Activated naive CD8-positive, alpha-beta T cell treated with anti-CD3 and anti-CD28 coated beads, Interleukin-2, amount 10 ng/mL, durations not matched to agents 7 days and 5 days (primary cell): ENCODE measurements at regions not wholly inside any gene's neighbourhood (a gene's known extent, or its start where the extent isn't known, plus 50 kb on each side); places are given as distances from the start of the nearest gene placed in this dataset.

ENCODE experiments used
- ATAC-seq: fragments of 150-1000 bp; cut with Tn5 transposase; one replicate; pipeline ENCODE4 v1.10.0; 2021; ENCODE audit warnings: low read depth, moderate library complexity
- POLR2A ChIA-PET: fragments of 350-600 bp; sonication (Branson Sonifier 250); formaldehyde crosslinking; loops from one replicate; lab custom pipeline; 2021; ENCODE audit warnings: antibody characterized with exemption; lab: Charles Lee
- DNase-seq: peaks from one replicate; pipeline ENCODE4 v3.0.0; 2021
- H3K27ac Mint-ChIP-seq: one replicate; pipeline ENCODE4 v1.8.0; 2022; ENCODE audit warnings: mild to moderate bottlenecking, mixed read lengths
- H3K27me3 Mint-ChIP-seq: one replicate; pipeline ENCODE4 v1.8.0; 2022; ENCODE audit warnings: mild to moderate bottlenecking, moderate library complexity, mixed read lengths
- H3K36me3 Mint-ChIP-seq: one replicate; pipeline ENCODE4 v1.8.0; 2021; ENCODE audit warnings: mild to moderate bottlenecking, mixed read lengths
- H3K4me1 Mint-ChIP-seq: one replicate; pipeline ENCODE4 v1.8.0; 2021; ENCODE audit warnings: mixed read lengths
- H3K4me3 Mint-ChIP-seq: one replicate; pipeline ENCODE4 v1.8.0; 2022; ENCODE audit warnings: mild to moderate bottlenecking, moderate library complexity, mixed read lengths
- H3K9me3 Mint-ChIP-seq: one replicate; pipeline ENCODE4 v1.8.0; 2021; ENCODE audit warnings: mixed read lengths

GRCh38 chr12:124443931-124444712, 123.3 kb downstream of the NCOR2 start:
- no peak for DNase-seq
- H3K9me3 Mint-ChIP-seq, result no peaks in the 10 kb centered on the region
- H3K36me3 Mint-ChIP-seq, result peaks cover 6% of the 10 kb centered on the region
- no peak overlapping the region for H3K4me3 Mint-ChIP-seq
- no peak for ATAC-seq
- H3K4me1 Mint-ChIP-seq, result peaks cover 2% of the 10 kb centered on the region
- POLR2A ChIA-PET, result no interaction called here
- peak overlapping the region; percentile 7 for H3K27ac Mint-ChIP-seq
- H3K27me3 Mint-ChIP-seq, result no peaks in the 10 kb centered on the region

DNA sequence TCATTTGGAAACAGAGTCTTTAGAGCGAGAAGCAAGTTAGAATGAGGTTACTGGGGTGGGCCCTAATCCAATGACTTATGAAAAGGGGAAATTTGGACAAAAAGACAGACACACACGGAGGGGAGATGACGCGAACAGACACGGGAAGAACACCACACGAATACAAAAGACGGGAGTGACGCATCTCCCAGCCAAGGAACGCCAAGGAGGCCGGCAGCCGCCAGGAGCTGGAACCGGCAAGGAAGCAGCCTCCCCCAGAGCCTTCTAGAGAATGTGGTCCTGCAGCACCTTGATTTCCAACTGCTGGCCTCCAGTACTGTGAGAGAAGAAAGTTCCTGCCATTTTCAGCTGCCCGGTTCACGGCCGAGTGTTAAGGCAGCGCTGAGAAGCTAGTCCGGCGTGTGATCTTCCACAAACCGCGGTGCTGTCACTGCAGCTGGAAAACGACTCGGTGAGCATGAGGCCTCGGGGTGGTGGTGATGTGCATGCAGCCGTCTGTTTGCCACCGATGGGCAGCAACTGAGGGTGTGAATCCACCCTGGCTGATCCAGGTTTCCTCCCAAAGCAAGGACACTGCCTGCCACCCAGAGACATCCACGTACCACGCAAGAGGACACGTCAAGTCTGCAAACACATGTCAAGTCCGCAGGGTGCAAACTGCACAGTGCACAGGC, 124.5 kb downstream of the NCOR2 start:
- Mint-ChIP-seq H3K27me3 (no peaks in the 10 kb centered on the region), H3K27ac (no peak overlapping the region), H3K4me3 (no peak overlapping the region), H3K9me3 (no peaks in the 10 kb centered on the region), H3K36me3 (peaks cover 6% of the 10 kb centered on the region), H3K4me1 (peaks cover 2% of the 10 kb centered on the region)
- no peak for ATAC-seq
- POLR2A ChIA-PET, result no interaction called here
- no peak for DNase-seq

DNA sequence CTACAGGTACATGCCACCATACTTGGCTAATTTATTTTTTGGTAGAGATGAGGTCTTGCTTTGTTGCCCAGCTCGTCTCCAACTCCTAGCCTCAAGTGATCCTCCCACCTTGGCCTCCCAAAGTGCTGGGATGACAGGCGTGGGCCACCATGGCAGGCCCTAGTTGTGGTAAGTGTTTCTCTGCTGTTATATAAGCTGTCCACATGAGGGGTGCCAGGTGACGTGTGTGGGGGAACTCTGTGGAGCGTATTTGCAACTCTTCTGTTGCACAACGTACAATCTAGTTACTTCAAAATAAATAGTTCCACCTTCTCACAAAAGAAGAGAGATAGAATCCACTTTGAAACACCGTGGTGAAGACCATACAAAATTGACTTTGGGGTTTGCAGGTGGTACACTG, 125.1 kb downstream of the NCOR2 start:
- DNase-seq, result no peak
- Mint-ChIP-seq H3K4me1 (peaks cover 2% of the 10 kb centered on the region), H3K4me3 (no peak overlapping the region), H3K9me3 (no peaks in the 10 kb centered on the region), H3K27ac (no peak overlapping the region), H3K36me3 (peaks cover 6% of the 10 kb centered on the region), H3K27me3 (no peaks in the 10 kb centered on the region)
- no peak for ATAC-seq
- POLR2A ChIA-PET, result no interaction called here

DNA sequence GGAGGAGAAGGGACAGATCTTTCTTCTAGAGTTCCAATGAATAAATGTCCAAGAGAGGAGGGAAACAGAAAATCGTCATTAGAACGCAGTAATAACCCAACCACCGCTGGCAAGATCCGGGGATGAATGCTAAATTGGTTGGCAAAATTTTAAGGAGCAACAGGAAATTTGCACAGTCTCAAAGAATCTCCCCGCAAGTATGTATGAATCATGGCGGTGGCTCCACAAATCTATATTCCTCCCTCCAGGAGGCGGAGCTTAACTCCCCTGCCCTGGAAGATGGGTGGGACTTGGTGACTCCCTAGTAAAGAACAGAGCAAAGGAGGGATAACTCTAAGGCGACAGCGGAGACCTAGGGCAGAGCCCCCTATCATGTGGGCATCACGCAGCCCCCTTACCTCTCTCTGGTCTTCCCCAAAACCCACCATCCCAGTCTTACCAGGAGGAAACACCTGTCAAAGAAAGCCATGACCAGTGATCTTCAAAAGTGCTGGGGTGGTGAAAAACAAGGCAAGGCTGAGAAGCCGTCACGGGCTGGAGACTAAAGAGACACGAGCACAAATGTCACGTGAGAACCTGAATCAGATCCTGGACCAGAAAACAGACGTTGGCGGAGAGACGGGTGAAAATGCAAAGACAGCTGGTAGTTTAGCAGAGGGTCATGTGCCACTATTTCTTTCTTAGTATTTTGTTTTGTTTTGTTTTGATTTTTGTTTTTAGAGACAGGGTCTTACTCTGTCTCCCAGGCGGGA, 125.8 kb downstream of the NCOR2 start:
- H3K4me1 Mint-ChIP-seq, result peaks cover 2% of the 10 kb centered on the region
- no peak for ATAC-seq
- H3K27me3 Mint-ChIP-seq, result no peaks in the 10 kb centered on the region
- no peak overlapping the region for H3K27ac Mint-ChIP-seq
- no peak overlapping the region for H3K4me3 Mint-ChIP-seq
- DNase-seq, result no peak
- no peaks in the 10 kb centered on the region for H3K9me3 Mint-ChIP-seq
- POLR2A ChIA-PET, result no interaction called here
- peaks cover 6% of the 10 kb centered on the region for H3K36me3 Mint-ChIP-seq

DNA sequence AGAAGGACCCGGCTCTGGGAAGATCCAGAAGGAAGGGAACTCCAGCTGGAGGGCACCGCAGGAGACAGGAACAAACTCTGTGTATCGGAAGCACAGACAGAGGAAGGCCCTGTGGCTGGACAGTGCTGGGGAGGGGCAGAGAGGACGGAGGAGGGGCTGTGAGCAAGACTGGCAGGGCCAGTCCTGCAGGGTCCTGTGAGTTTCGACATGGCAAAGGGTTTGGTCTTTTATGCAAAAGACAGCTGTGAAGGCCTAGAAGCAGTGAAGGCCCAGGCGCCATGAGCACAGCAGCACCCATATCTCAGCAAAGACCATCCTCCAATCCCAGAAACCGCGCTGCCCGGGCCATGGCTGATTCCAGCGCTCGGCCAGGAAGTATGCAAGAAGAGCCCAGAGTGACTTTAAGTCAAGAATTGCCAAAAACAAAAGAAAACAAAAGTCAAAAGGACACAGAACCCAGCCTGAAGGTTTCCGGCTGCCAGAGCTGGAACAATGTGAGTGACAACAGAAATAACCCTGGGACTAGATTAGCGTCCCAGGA, 126.5 kb downstream of the NCOR2 start:
- H3K36me3 Mint-ChIP-seq, result peaks cover 6% of the 10 kb centered on the region
- POLR2A ChIA-PET, result no interaction called here
- H3K9me3 Mint-ChIP-seq, result no peaks in the 10 kb centered on the region
- peaks cover 2% of the 10 kb centered on the region for H3K4me1 Mint-ChIP-seq
- no peak for DNase-seq
- H3K27ac Mint-ChIP-seq, result no peak overlapping the region
- no peak for ATAC-seq
- no peaks in the 10 kb centered on the region for H3K27me3 Mint-ChIP-seq
- H3K4me3 Mint-ChIP-seq, result no peak overlapping the region

DNA sequence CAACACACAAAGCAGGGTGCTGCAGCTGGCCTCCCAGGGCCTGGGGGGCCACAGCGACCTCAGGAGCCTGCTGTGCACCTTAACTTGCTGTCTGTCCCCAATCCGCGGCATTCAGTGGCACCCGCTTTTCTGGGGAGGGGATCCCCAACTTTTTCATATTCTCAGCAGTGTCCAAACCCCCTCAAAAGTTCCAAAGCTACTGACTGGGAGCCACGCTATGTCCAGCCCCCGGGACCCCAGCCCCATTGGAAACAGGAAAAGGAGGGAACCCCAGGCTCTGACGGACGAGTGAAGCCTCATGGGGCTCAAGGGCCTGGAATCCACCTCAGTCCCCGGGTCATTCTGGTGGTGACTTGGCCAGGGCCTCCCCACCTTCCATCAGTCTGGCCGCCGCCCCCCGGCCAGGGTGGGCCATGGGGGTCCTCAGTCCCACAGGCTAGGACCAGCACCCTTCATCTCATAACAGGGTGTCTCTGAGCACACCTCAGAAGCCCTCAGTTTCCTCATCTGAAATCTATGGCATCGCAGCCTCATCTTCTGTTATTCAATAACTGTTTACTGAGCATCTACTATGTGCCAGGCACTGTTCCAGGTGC, 127.3 kb downstream of the NCOR2 start:
- H3K27ac Mint-ChIP-seq, result no peak overlapping the region

DNA sequence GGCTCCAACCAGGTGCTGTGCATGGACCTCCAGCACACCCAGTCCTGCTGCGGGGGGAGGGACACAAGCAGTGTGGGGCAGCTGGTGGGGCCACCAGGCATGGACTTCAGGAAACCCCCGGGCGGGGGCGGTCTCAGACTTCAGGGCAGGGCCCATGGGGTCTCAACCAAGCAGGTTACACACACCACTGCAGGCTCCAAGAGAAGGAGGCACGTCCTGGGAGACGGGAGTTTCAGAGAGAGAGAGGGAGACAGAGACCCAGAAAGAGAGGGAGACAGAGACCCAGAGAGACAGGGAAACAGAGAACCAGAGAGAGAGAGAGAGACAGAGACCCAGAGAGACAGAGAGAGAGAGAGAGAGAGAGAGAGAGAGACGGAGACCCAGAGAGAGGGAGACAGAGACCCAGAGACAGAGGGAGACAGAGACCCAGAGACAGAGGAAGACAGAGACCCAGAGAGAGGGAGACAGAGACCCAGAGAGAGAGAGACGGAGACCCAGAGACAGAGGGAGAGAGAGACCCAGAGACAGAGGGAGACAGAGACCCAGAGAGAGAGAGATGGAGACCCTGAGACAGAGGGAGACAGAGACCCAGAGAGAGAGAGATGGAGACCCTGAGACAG, 128.9 kb downstream of the NCOR2 start:
- no peak for DNase-seq
- no peak overlapping the region for H3K27ac Mint-ChIP-seq
- no peaks in the 10 kb centered on the region for H3K9me3 Mint-ChIP-seq
- peaks cover 1% of the 10 kb centered on the region for H3K36me3 Mint-ChIP-seq
- ATAC-seq, result peak; percentile 48
- no peaks in the 10 kb centered on the region for H3K4me1 Mint-ChIP-seq
- H3K27me3 Mint-ChIP-seq, result no peaks in the 10 kb centered on the region
- no peak overlapping the region for H3K4me3 Mint-ChIP-seq
- POLR2A ChIA-PET, result no interaction called here

More for the DNA sequence above, 127.3 kb downstream of the NCOR2 start:
- DNase-seq (no peak), ATAC-seq (no peak)
- H3K27me3 Mint-ChIP-seq, result no peaks in the 10 kb centered on the region
- no peaks in the 10 kb centered on the region for H3K9me3 Mint-ChIP-seq
- H3K36me3 Mint-ChIP-seq, result peaks cover 6% of the 10 kb centered on the region
- peaks cover 2% of the 10 kb centered on the region for H3K4me1 Mint-ChIP-seq
- POLR2A ChIA-PET, result no interaction called here
- no peak overlapping the region for H3K4me3 Mint-ChIP-seq

- H3K4me3 Mint-ChIP-seq, result no peak overlapping the region
- peak; percentile 12 for ATAC-seq
- H3K4me1 Mint-ChIP-seq, result no peaks in the 10 kb centered on the region
- peaks cover 1% of the 10 kb centered on the region for H3K36me3 Mint-ChIP-seq
- no peaks in the 10 kb centered on the region for H3K9me3 Mint-ChIP-seq
- H3K27ac Mint-ChIP-seq, result no peak overlapping the region
- H3K27me3 Mint-ChIP-seq, result no peaks in the 10 kb centered on the region
- POLR2A ChIA-PET, result no interaction called here
- no peak for DNase-seq
These were observed 129.6 kb downstream of the NCOR2 start for GRCh38 chr12:124437617-124438436.

DNA sequence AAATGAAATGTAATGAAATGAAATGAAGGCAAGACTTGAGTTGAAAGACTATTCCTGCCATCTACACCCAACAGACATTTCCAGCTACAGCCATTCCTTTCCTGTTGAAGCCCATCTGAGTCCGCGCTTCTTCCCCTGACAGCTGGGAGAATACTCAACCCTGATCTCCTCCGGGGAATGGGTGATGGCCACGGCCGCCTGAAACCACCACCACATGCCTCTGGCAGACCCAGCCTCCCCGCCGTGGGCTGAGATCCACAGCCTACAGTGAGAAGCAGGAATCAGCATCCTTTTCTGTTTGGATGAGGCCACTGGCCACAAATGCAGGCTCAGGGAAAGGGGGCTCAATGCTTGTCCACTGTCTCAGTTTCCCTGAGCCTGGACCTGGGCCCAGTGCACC, 130.3 kb downstream of the NCOR2 start:
- Mint-ChIP-seq H3K4me3 (no peak overlapping the region), H3K36me3 (peaks cover 1% of the 10 kb centered on the region), H3K4me1 (no peaks in the 10 kb centered on the region), H3K27ac (no peak overlapping the region), H3K9me3 (no peaks in the 10 kb centered on the region), H3K27me3 (no peaks in the 10 kb centered on the region)
- DNase-seq, result no peak
- POLR2A ChIA-PET, result no interaction called here
- ATAC-seq, result no peak

DNA sequence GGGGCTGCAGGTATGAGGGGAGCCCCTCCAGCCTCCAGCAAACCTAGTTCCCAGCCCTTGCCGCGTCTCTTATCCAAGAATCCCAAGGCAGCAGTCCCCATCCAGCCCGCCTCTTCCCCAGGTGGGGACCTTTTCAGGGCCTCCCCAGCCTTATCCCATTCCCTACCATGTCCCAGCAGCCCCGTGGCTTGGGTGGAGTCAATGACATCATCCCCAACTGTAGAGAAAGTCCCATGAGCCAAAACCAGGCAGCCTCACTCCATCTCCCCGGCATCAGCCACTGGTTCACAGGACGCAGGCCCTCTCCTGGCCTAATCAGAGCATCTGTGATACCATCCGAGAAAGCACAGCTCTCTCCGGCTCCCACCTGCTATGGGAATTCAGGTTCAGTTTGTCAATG, 131.0 kb downstream of the NCOR2 start:
- no peak for ATAC-seq
- no peak overlapping the region for H3K27ac Mint-ChIP-seq
- DNase-seq, result no peak
- peaks cover 9% of the 10 kb centered on the region for H3K36me3 Mint-ChIP-seq
- no peak overlapping the region for H3K4me3 Mint-ChIP-seq
- POLR2A ChIA-PET, result no interaction called here
- no peaks in the 10 kb centered on the region for H3K27me3 Mint-ChIP-seq
- peaks cover 7% of the 10 kb centered on the region for H3K4me1 Mint-ChIP-seq
- peaks cover 7% of the 10 kb centered on the region for H3K9me3 Mint-ChIP-seq

- Mint-ChIP-seq H3K27ac (no peak overlapping the region), H3K36me3 (peaks cover 14% of the 10 kb centered on the region), H3K4me1 (peaks cover 7% of the 10 kb centered on the region), H3K4me3 (no peak overlapping the region), H3K9me3 (peaks cover 10% of the 10 kb centered on the region), H3K27me3 (no peaks in the 10 kb centered on the region)
- DNase-seq (no peak), ATAC-seq (no peak)
- POLR2A ChIA-PET, result no interaction called here
These were observed 131.5 kb downstream of the NCOR2 start for GRCh38 chr12:124435806-124436345.
